ENCODE measurements at regions not wholly inside any gene's neighbourhood (a gene's known extent, or its start where the extent isn't known, plus 50 kb on each side); places are given as distances from the start of the nearest gene placed in this dataset.
"Not testable (repeated sequence)": the region's sequence is repeated elsewhere in the genome, so short reads cannot be mapped to it uniquely, and the experiment has no call there.

GRCh38 chr5:8695902-8696845 is 827.2 kb downstream of the MTRR start:
- no peak for DNase-seq

DNA sequence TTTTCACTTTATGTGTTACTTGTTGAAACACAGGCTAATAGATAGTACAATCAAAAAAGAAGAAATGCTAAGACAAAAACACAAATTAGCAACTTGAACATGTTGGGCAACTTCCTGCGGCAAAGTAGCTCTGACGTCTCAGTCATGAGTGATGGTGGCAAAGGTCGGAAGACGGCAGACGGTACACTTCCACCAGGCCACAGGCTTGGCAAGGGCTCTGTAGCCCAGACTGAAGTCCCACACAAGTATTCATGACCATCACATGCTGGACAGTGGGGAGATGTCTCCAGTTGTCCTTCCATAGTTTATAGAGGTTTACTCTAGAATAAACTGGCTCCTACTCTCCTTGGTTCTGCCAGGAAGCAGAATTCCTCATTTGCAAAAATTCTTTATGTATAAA is 831.3 kb downstream of the MTRR start:
- DNase-seq = no peak

DNA sequence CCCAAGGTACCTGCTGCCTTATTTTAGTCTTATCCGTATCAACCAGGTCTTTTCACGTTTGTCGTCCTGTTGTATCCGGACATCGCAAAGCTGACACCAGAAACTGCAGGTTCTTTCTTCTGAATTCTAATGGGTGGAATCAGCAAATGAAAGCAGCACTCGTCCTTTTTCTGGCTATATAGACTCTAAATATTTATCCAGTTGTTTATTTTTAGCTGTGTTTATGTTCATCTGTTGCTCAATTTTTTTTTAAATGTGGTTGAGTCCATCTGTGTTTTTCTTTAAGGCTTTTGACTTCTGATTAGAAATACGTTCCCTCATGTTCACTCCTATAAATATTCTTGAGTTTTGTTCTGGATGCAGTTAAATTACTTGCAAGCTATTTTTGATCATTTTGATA is 831.7 kb downstream of the MTRR start:
- DNase-seq = no peak

DNA sequence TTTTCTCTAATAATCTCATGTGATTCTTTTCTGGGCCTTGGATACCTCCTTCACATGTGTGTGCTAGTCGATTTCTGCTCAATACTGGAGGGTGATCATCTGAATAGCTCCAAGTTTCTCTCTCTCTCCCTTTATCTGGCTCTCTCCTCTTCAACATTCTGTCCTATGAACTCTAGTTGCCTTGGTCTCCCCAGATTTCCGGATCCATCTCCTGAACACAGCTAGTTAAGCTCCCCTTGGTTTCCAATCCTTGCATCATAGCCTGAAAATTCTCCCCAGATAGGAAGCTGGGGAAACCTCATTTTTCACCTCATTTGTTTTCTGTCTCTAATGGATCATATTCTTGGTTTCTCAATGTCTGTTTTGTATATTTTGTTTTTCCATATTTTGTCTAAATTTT is 832.3 kb downstream of the MTRR start:
- no peak for DNase-seq

DNA sequence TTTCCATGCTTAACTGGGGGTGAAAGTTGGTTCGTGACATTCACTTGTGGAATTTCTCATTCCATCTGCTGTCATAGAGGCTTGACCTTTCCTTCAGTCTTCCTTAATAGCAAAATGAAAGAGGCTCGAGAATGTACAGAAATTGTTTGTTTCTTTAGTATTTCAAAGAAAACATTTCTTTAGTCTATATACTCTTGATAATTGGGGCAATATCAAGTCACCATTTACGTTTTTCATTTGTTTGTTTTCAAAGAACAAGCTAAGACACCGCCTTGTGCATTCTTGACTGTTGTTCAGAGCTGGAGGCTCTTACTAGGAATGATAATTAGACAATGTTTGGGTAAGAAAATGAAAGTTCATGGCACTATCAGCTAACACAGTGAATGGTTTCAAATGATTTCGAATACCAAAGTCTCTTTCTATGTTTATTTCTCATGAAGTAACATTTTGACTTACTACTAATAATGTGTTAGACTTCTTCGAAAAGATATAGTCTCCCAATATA is 835.4 kb downstream of the SEMA5A start:
- DNase-seq = no peak

DNA sequence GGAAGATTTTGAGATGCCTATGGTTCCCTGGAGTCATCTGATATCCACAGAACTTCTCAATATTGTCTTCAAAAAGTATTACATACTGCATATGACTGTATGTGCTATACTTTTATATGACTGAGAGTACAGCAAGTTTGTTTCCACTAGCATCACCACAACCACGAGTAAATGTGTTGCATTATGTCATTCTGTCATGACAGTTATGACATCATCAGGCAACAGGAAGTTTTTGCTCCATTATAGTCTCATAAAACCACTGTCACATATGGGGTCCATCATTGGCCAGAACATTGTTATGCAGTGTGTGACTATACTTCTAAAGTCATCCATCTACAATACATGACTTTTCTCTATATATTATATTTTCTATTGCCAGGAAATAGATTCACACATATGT is 831.7 kb downstream of the SEMA5A start:
- no peak for DNase-seq

DNA sequence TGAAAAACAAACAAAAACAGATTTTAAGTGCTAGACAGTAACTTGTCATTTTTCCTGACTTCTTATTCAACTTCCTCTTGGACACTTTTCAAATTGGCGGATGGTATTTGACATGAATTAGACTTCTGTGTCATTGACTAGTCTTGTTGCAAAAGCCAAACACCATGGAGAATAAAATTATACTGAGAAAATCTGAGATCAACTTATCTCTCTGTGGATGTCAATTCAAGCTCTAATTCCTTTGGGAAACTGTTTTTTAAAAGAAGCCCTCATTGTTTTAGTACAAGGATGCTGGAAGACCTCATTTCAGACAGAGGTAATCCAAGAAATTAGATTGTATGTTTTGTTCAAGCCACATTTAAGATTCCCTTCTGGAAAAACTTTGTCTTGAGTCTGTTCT is 831.0 kb downstream of the SEMA5A start:
- no peak for DNase-seq

DNA sequence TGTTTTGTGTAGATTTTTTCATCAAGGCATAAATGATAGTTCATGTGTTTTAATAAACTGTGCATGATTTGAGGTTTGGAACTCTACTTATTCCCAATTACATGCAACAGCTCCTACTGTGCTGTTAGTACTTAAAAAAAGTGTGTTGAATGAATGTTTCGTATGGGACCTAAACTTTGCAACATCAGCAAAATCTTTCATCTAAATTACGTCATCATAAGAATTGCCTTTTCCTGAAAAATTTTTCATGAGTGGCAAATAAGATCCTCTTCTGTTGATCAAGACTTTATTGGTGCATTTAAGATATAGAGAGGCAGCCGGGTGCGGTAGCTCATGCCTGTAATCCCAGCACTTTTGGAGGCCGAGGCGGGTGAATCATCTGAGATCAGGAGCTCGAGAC is 826.1 kb downstream of the SEMA5A start:
- no peak for DNase-seq

DNA sequence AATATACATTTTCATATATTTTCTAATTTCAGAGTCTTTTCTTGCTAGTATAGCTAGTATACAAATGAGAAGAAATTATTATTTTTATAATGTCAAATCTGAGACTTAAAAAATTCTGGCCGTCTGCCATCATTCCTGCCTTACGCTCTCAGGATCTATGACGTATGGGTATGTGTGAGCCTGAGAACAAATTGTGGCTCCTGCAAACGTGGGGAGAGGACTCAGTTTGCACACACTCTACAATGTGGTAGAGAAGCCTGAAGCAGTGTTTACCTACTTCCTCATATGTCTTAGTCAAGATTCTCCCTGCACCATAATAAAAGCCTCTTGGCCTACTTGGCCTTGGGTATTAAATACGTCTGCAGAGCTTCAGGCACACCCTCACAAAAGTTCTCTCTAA is 825.4 kb downstream of the SEMA5A start:
- no peak for DNase-seq

- DNase-seq = no peak
These were observed 824.3 kb downstream of the SEMA5A start for GRCh38 chr5:8721536-8721935.

DNA sequence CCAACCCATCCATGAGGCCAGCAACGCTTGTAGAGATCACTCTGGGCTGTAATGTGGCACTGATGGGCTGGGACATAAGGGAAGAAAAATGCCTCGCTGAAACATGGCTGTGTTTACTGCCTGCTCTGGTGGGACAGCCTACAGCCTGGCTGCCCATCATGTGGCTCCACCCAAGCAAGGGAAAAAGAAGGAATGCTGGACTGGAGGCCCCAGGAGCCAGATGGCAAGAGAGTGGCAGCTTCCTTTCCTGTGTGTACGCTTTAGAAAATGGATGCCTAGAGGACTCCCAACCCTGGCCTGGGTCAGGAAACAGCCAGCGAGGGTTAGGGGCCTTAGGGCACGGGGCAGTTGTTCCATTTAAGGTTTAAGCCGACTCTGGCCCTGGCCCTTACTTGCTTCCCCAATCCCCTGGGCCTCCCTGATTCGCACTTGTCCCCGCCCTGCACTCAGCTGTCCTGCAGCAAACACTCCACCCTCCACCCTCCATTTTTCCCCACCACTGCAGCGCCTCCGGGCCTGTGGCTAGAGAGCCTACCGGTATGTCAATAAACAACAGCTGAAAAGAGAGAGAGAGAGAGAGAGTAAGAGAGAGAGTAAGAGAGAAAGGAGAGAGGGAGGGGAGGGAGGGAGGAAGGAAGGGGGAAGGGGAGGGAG is 819.4 kb downstream of the SEMA5A start:
- DNase-seq = no peak

- DNase-seq = no peak
These were observed 818.5 kb downstream of the SEMA5A start for GRCh38 chr5:8727396-8727795.

DNA sequence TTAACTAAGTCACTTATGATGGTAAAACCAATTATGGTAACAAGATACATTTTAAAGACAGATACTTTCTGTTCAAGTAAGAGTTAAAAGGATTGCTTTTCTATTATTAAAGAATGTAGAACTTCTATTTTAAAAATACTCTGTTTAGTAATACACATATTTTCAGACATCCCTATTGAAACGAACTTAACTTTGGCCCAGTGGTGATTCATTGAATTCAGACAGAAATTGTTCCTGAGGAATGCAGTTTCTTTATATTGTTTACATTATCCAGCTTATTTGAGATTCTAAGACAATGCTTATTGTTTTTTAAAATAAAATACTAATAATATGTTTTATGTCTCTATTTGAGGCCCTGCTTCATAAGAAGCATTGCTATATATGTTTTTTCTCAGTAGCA is 816.4 kb downstream of the SEMA5A start:
- no peak for DNase-seq

GRCh38 chr5:8730194-8730593 is 815.7 kb downstream of the SEMA5A start:
- DNase-seq = no peak

GRCh38 chr5:8731110-8731509 is 814.8 kb downstream of the SEMA5A start:
- DNase-seq = not testable (repeated sequence)

DNA sequence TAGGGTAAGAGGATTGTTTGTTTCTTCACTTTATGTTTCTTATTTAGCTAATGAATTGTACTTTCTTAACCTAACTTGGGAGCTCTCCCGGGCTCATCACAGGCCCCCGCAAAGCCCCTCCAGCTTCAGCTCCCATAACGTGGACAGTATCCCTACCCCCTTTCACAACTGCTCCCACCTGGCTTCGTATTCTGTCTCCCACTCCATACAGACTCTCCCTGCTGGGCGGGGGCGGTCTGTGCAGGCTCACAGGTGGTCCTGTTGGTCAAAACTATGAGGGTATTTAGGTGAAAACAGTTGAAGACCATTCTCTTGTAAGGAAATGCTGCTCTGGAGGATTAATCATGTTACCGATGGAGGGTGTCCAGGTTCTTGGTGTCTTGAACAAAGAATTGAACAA is 805.3 kb downstream of the SEMA5A start:
- DNase-seq = no peak

- no peak for DNase-seq
These were observed 796.3 kb downstream of the SEMA5A start for GRCh38 chr5:8749556-8749955.

DNA sequence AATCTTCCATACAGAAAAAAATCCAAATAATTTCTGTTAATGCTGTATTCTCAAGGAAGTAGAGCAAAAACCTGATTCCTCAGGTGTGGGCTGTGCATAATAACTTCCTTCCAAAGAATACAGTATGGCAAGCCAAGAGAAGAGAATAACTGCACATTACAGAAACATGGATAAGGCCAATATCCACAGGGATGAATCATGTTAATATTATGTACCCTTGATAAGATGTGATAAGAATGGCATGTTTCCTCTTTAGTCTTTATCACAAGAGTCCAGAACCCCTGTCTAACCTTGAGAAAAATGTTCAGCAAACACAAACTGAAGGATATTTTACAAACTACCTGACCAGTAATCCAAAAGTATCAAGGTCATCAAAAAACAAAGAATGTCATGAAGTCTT is 795.8 kb downstream of the SEMA5A start:
- no peak for DNase-seq

GRCh38 chr5:8751971-8752370 is 793.9 kb downstream of the SEMA5A start:
- DNase-seq = no peak

DNA sequence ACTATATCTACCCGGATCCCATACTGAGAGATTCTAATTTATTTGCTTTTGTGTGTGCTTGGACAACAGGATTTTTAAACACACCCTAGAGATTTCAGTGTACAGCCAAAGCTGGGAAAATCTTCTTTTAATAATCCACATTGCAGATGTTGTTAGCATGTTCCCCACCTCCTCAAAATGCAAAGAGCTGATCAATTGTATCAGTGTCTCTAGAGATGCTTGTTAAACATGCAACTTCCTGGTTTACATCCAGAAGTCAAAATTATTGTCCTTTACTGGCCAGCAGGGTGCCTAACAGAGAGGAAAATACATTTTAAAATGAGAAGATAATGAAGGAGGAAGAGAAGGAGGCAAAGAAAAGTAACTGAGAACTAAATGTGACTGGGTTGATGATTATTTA is 793.3 kb downstream of the SEMA5A start:
- DNase-seq = no peak

DNA sequence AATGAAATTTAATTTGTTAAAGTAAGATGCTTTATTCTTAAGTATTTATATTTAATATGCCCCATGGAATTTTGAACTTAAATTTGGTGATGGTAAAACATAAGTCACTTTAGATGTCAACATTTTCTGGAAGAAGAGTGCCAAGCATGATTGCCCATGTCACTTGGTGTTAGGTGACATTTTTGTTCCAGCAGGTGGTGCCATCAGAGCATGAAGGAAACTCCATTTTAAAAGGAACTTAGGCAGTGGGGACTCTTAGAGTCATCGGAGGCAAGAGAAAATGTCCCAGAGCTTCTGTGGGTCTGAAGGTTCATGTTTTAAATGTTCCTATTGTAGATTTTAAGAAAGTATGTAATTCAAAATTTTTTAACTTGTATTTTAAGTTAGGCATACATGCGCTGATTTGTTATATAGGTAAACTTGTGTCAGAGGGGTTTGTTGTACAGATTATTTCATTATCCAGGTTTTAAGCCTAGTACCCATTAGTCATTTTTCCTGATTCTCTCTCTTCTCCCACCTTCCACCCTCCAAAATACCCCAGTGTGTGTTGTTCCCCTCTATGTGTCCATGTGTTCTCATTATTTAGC is 789.3 kb downstream of the SEMA5A start:
- peak in 27 of 56 donors; percentile 0 to 78 (median 14) for DNase-seq

- no peak for DNase-seq
These were observed 780.0 kb downstream of the SEMA5A start for GRCh38 chr5:8765886-8766285.
